Panc1 (cell line): ENCODE measurements at regions not wholly inside any gene's neighbourhood (a gene's known extent, or its start where the extent isn't known, plus 50 kb on each side); places are given as distances from the start of the nearest gene placed in this dataset.

Source experiments
- ATAC-seq: fragments of 200-7000 bp; cut with Tn5 transposase; 2 replicates; pipeline ENCODE4 v1.9.1; 2020; ENCODE audit warnings: mild to moderate bottlenecking, moderate library complexity
- BruUV-seq: library from RNA; stranded (reverse); fragments of 400-500 nt; replicated peaks from 2 replicates; lab custom pipeline; 2021; lab: Mats Ljungman, UMichigan
- CTCF ChIA-PET: fragments of 300-600 bp; sonication (Branson Sonifier 250); formaldehyde crosslinking; loops from one replicate; lab custom pipeline; 2022; ENCODE audit warnings: antibody characterized with exemption; lab: Charles Lee
- POLR2A ChIA-PET: fragments of 300-600 bp; sonication (Branson Sonifier 250); formaldehyde crosslinking; loops from one replicate; lab custom pipeline; 2022; ENCODE audit warnings: antibody characterized with exemption; lab: Charles Lee
- DNase-seq: peaks from one replicate; pipeline ENCODE4 v3.0.0-alpha.2; 2010; ENCODE audit warnings: low read depth, low spot score
- H3K27ac ChIP-seq: 2 replicates; pipeline ENCODE4 v1.5.1; 2011; ENCODE audit warnings: mild to moderate bottlenecking, low read length, inconsistent platforms
- H3K27me3 ChIP-seq: fragments of 200-500 bp; sonication (Bioruptor generic); 2 replicates; pipeline ENCODE4 v1.6.0; 2014; ENCODE audit warnings: low read length, inconsistent platforms; ENCODE audit not compliant: control insufficient read depth, insufficient read depth
- H3K36me3 ChIP-seq: fragments of 200-500 bp; sonication (Bioruptor generic); 2 replicates; pipeline ENCODE4 v1.5.1; 2014; ENCODE audit warnings: inconsistent platforms, mild to moderate bottlenecking, low read length, moderate library complexity; ENCODE audit not compliant: control insufficient read depth, insufficient read depth
- H3K4me1 ChIP-seq: 2 replicates; pipeline ENCODE4 v1.5.1; 2011; ENCODE audit warnings: inconsistent platforms, mild to moderate bottlenecking, low read length, moderate library complexity; ENCODE audit not compliant: control insufficient read depth, insufficient read depth
- H3K4me3 ChIP-seq, 2 experiments: 2 replicates each; pipeline ENCODE4 v1.5.1; 2011 to 2012; ENCODE audit warnings: low read depth in 2 of 2, low read length in 2 of 2, mild to moderate bottlenecking in 2 of 2, inconsistent platforms in 1 of 2, moderate library complexity in 1 of 2
- H3K9me3 ChIP-seq: fragments of 200-500 bp; sonication (Bioruptor generic); 2 replicates; pipeline ENCODE4 v1.5.1; 2014; ENCODE audit warnings: low read depth, mild to moderate bottlenecking, inconsistent platforms, low read length, moderate library complexity; ENCODE audit not compliant: control insufficient read depth, insufficient read depth
- CTCF ChIP-seq: fragments of 450-650 bp; IDR thresholded peaks from 2 replicates; pipeline ENCODE4 v1.5.1; 2017; ENCODE audit warnings: mild to moderate bottlenecking
- POLR2AphosphoS5 ChIP-seq: IDR thresholded peaks from 2 replicates; pipeline ENCODE4 v1.6.1; 2012; ENCODE audit warnings: mild to moderate bottlenecking, low read depth, low read length, moderate library complexity
- REST ChIP-seq, 2 experiments: IDR thresholded peaks; 2 replicates each; pipeline ENCODE4 v1.6.1; 2011 to 2012; ENCODE audit warnings: low read depth in 2 of 2, control low read depth in 1 of 2, low read length in 1 of 2, mild to moderate bottlenecking in 1 of 2, moderate library complexity in 1 of 2; ENCODE audit not compliant: insufficient read depth in 1 of 2
- SIN3A ChIP-seq: IDR thresholded peaks from 2 replicates; pipeline ENCODE4 v1.6.1; 2012; ENCODE audit warnings: low read depth, mild to moderate bottlenecking, low read length, moderate library complexity, borderline replicate concordance; ENCODE audit not compliant: insufficient read depth
- TCF7L2 ChIP-seq: IDR thresholded peaks from 2 replicates; pipeline ENCODE4 v1.6.1; 2011; ENCODE audit warnings: mild to moderate bottlenecking, low read depth, low read length, inconsistent platforms
- in situ Hi-C: cut with HindIII; loops from 2 replicates; pipeline ENCODE4 v1.10.0; 2016; ENCODE audit warnings: low sequenced_read_pairs, low pct_unique_long_range_greater_than_20kb
- intact Hi-C: fragments of 100-400 bp; cut with micrococcal nuclease; formaldehyde crosslinking; loops from one replicate; pipeline ENCODE4 v1.10.0; 2022; ENCODE audit not compliant: unreplicated experiment

- ChIA-PET CTCF (no interaction called here), POLR2A (no interaction called here)
- Histone ChIP-seq H3K36me3 (no peaks in the 10 kb centered on the region), H3K4me1 (no peaks in the 10 kb centered on the region), H3K9me3 (no peaks in the 10 kb centered on the region), H3K27ac (no peak overlapping the region), H3K4me3 (no peak overlapping the region), H3K27me3 (no peaks in the 10 kb centered on the region)
- ATAC-seq (no peak), DNase-seq (no peak)
- no peak for TF ChIP-seq CTCF
- no peak for TF ChIP-seq REST (IDR thresholded peaks at IDR 0.05; ENCODE audit: insufficient read depth in 1 of 2, low read depth in 2 of 2, low read length in 1 of 2)
- TF ChIP-seq TCF7L2, result no peak
- TF ChIP-seq POLR2AphosphoS5, result no peak
- TF ChIP-seq SIN3A, result no peak
- no TSS peak for BruUV-seq
- intact Hi-C loops, result loop anchor here (5.0 kb wide), 1 partner anchor 257 kb away; no protein-coding TSS in a partner anchor
- in situ Hi-C loops, result no loop called here
These were observed 50.7 kb upstream of the FST start for GRCh38 chr5:53429706-53430105.

GRCh38 chr5:53430618-53431252 lies 49.7 kb upstream of the FST start:
- intact Hi-C loops, result no loop called here
- H3K4me1 ChIP-seq, result no peaks in the 10 kb centered on the region
- no peaks in the 10 kb centered on the region for H3K9me3 ChIP-seq
- TF ChIP-seq SIN3A (no peak), REST (IDR thresholded peaks at IDR 0.05; ENCODE audit: insufficient read depth in 1 of 2, low read depth in 2 of 2, low read length in 1 of 2) (no peak), CTCF (peak; percentile 72), POLR2AphosphoS5 (no peak), TCF7L2 (no peak)
- ATAC-seq (no peak), DNase-seq (peak; percentile 25)
- BruUV-seq, result no TSS peak
- ChIA-PET POLR2A (no interaction called here), CTCF (interaction anchor here (0.6 to 0.7 kb wide), 4 partner anchors 34 to 482 kb away, joined by 3 to 9 read pairs (median 8); no protein-coding TSS in a partner anchor)
- no peak overlapping the region for H3K4me3 ChIP-seq
- in situ Hi-C loops, result no loop called here
- no peaks in the 10 kb centered on the region for H3K27me3 ChIP-seq
- no peaks in the 10 kb centered on the region for H3K36me3 ChIP-seq
- no peak overlapping the region for H3K27ac ChIP-seq
